ENCODE measurements at regions not wholly inside any gene's neighbourhood (a gene's known extent, or its start where the extent isn't known, plus 50 kb on each side); places are given as distances from the start of the nearest gene placed in this dataset.

DNA sequence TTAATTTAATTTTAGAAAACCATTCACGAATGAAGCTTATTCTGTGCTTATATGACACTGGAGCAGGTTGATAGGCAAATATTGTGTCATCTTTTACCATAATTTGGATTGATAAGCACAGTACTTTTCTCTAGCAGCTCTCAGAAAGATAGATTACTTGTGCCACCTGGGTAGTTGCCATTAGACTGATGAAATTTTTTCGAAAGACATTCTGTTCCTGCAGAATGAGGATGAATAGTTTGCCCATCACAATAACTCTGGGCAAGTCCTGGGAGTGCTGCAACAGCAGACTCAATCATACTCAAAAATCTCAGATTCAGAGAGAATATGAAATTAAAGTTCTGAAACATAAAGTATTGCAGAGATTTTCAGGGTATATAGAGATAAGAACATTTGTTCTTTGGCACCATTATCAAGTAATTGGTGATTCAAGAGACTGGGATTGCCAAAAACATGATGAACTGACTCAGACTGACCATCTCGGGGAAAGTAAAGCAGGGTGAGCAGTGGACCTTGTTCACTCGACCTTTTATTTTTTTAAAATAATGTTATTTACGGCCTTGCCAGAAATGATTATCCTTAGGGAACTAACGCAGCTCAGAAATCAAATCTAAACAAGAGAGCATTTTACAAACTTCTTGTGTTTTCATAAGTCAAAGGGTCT lies 65.8 kb upstream of the PTCHD4 start (continued):
- TF ChIP-seq, protein P1, sequence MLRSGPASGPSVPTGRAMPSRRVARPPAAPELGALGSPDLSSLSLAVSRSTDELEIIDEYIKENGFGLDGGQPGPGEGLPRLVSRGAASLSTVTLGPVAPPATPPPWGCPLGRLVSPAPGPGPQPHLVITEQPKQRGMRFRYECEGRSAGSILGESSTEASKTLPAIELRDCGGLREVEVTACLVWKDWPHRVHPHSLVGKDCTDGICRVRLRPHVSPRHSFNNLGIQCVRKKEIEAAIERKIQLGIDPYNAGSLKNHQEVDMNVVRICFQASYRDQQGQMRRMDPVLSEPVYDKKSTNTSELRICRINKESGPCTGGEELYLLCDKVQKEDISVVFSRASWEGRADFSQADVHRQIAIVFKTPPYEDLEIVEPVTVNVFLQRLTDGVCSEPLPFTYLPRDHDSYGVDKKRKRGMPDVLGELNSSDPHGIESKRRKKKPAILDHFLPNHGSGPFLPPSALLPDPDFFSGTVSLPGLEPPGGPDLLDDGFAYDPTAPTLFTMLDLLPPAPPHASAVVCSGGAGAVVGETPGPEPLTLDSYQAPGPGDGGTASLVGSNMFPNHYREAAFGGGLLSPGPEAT (IDR thresholded peaks at IDR 0.05; ENCODE audit: low read depth), result no peak

DNA sequence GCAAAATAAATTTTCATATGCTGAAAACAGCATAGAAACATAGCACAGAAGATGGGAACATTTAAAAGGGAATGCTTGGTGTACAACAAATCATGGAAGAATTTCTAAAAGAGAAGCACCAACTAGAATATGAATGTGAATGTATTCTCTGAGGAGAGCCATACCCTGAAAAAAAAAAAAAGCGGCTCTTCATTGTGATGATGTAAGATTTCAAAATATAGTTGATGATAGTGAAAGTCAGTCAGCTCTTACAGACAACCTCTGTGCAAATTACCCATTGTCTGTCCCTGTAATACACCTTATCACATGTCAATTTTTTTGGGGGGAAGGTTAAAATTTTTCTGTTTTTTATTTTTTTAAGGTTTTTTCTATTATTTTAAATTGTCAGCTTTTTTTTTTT lies 58.6 kb upstream of the PTCHD4 start:
- in situ Hi-C loops (cut with MboI) (no loop called here), intact Hi-C loops (cut with micrococcal nuclease; ENCODE audit: unreplicated experiment) (no loop called here)
- ChIA-PET POLR2A (interaction anchor here (0.6 kb wide), 1 partner anchor 1447 kb away, joined by 3 read pairs; no protein-coding TSS in a partner anchor), CTCF (no interaction called here), RAD21 (ENCODE audit: unreplicated experiment) (no interaction called here), SMC1A (ENCODE audit: uncharacterized antibody, unreplicated experiment) (no interaction called here)
- H3K4me3 ChIP-seq, result no peak overlapping the region
- H3K27ac ChIP-seq (ENCODE audit: control insufficient read depth, insufficient read depth), result no peak overlapping the region
- 77% methylated on average over 1 of the region's 1 CpG for WGBS (ENCODE audit: insufficient coverage, insufficient replicate concordance, low lambda C conversion rate, missing lambda C conversion rate)
- no peaks in the 10 kb centered on the region for H4K20me1 ChIP-seq (ENCODE audit: control insufficient read depth, insufficient read depth)
- BruUV-seq (replicated peaks), result no TSS peak
- no peaks in the 10 kb centered on the region for H3K36me3 ChIP-seq (ENCODE audit: control insufficient read depth in 2 of 2, insufficient read depth in 2 of 2, low read length in 1 of 2)
- H2AFZ ChIP-seq (ENCODE audit: control insufficient read depth, low read depth, low read length), result no peak overlapping the region
- H3K27me3 ChIP-seq (replicated peaks in 1 of 2; ENCODE audit: control insufficient read depth in 2 of 2, insufficient read depth in 2 of 2, low read length in 1 of 2), result no peaks in the 10 kb centered on the region
- no peaks in the 10 kb centered on the region for H3K79me2 ChIP-seq (ENCODE audit: control insufficient read depth, insufficient read depth, low read length)
- H3K4me1 ChIP-seq (ENCODE audit: control insufficient read depth, insufficient read depth, low read length), result no peaks in the 10 kb centered on the region
- no peak for FAIRE-seq
- no peak for TF ChIP-seq JUNB (IDR thresholded peaks at IDR 0.05)
- no peak for TF ChIP-seq NR2C1 (IDR thresholded peaks at IDR 0.05)
- TF ChIP-seq, protein P2, sequence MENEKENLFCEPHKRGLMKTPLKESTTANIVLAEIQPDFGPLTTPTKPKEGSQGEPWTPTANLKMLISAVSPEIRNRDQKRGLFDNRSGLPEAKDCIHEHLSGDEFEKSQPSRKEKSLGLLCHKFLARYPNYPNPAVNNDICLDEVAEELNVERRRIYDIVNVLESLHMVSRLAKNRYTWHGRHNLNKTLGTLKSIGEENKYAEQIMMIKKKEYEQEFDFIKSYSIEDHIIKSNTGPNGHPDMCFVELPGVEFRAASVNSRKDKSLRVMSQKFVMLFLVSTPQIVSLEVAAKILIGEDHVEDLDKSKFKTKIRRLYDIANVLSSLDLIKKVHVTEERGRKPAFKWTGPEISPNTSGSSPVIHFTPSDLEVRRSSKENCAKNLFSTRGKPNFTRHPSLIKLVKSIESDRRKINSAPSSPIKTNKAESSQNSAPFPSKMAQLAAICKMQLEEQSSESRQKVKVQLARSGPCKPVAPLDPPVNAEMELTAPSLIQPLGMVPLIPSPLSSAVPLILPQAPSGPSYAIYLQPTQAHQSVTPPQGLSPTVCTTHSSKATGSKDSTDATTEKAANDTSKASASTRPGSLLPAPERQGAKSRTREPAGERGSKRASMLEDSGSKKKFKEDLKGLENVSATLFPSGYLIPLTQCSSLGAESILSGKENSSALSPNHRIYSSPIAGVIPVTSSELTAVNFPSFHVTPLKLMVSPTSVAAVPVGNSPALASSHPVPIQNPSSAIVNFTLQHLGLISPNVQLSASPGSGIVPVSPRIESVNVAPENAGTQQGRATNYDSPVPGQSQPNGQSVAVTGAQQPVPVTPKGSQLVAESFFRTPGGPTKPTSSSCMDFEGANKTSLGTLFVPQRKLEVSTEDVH (IDR thresholded peaks at IDR 0.05; ENCODE audit: low read depth, partially characterized antibody), result no peak
- TF ChIP-seq, protein P1 (IDR thresholded peaks at IDR 0.05; ENCODE audit: low read depth), result no peak
- TF ChIP-seq, protein P3, sequence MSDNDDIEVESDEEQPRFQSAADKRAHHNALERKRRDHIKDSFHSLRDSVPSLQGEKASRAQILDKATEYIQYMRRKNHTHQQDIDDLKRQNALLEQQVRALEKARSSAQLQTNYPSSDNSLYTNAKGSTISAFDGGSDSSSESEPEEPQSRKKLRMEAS (IDR thresholded peaks at IDR 0.05; ENCODE audit: low read depth, low read length), result no peak
- TF ChIP-seq CEBPB (IDR thresholded peaks at IDR 0.05; ENCODE audit: borderline replicate concordance in 1 of 2, low read depth in 2 of 2, low read length in 2 of 2), result no peak
- TF ChIP-seq TARDBP (IDR thresholded peaks at IDR 0.05; ENCODE audit: borderline replicate concordance), result no peak
- TF ChIP-seq SMAD1 (IDR thresholded peaks at IDR 0.05; ENCODE audit: low read depth, partially characterized antibody), result no peak
- TF ChIP-seq FOXK2 (IDR thresholded peaks at IDR 0.05), result no peak
- no peak overlapping the region for H3K9ac ChIP-seq (ENCODE audit: control insufficient read depth, insufficient read depth, low read length)
- no peak for DNase-seq (ENCODE audit: low read depth, low spot score)
- no peak for ATAC-seq
- H3K4me2 ChIP-seq (ENCODE audit: control insufficient read depth, insufficient read depth), result no peak overlapping the region
- H3K9me3 ChIP-seq (replicated peaks; ENCODE audit: control insufficient read depth, insufficient read depth, low read length), result no peaks in the 10 kb centered on the region

All from GM12878 (cell line).